Esophagus muscularis mucosa (tissue), 3 donors: ENCODE measurements at regions not wholly inside any gene's neighbourhood (a gene's known extent, or its start where the extent isn't known, plus 50 kb on each side); places are given as distances from the start of the nearest gene placed in this dataset.

Experiments used
- EP300 ChIP-seq: sonication (generic); formaldehyde crosslinking; IDR thresholded peaks from one replicate; pipeline ENCODE4 v1.6.1; 2017; ENCODE audit warnings: antibody characterized with exemption
- TF ChIP-seq, protein P1 (sequence below), 3 experiments: fragments of 200-600 bp in 2 of 3; fragments of 450-650 bp in 1 of 3; sonication (generic) in 2 of 3; IDR thresholded peaks; one replicate each; pipeline ENCODE4 v1.5.1; 2017 to 2019; ENCODE audit warnings: antibody characterized with exemption in 3 of 3, mild to moderate bottlenecking in 2 of 3, moderate library complexity in 1 of 3

DNA sequence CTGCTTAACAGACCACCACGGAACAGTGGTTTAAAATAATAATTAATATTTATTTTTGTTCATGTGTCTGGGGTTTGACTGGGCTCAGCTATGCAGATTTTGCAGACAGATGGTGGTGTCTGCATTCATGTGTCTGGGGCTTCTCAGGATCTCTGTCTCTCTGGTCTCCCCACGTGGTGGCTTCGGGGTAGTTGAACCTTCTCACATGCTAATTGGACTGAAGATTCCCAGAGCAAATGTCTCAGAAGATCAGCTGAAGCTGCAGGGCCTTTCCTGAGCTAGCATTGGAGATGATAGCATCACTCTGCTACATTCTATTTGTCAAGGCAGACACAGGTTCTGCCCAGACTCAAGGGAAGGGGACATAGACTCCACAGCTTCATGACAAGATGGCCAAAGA is 109.1 kb upstream of the DNAH14 start:
- TF ChIP-seq, protein P1, sequence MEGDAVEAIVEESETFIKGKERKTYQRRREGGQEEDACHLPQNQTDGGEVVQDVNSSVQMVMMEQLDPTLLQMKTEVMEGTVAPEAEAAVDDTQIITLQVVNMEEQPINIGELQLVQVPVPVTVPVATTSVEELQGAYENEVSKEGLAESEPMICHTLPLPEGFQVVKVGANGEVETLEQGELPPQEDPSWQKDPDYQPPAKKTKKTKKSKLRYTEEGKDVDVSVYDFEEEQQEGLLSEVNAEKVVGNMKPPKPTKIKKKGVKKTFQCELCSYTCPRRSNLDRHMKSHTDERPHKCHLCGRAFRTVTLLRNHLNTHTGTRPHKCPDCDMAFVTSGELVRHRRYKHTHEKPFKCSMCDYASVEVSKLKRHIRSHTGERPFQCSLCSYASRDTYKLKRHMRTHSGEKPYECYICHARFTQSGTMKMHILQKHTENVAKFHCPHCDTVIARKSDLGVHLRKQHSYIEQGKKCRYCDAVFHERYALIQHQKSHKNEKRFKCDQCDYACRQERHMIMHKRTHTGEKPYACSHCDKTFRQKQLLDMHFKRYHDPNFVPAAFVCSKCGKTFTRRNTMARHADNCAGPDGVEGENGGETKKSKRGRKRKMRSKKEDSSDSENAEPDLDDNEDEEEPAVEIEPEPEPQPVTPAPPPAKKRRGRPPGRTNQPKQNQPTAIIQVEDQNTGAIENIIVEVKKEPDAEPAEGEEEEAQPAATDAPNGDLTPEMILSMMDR (IDR thresholded peaks at IDR 0.05): no peak
- no peak for TF ChIP-seq EP300
